ENCODE measurements at regions not wholly inside any gene's neighbourhood (a gene's known extent, or its start where the extent isn't known, plus 50 kb on each side); places are given as distances from the start of the nearest gene placed in this dataset.

DNA sequence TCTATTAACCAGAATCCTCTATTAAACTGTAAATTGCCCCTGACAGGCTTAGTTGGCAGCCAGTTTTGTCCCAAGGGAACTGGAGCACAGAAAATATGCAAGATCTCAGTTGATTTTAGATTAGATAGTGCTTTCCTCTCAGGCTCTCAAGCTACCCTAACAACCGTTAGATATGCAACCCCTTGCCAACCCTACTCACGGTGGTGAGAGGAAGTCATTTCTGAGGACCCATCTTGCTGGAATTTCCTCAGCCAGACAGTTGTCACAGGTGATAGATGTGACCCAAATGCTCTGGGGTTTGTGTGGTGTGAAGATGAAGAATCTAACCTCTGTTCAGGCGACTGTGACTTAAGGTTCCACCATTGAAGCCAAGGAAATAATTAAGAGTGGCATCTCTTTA, 447.1 kb downstream of the MID1IP1 start:
- Mint-ChIP-seq H3K36me3 (peaks cover 4% of the 10 kb centered on the region), H3K27me3 (no peaks in the 10 kb centered on the region), H3K4me1 (peaks cover 0 to 18% (median 7%) of the 10 kb centered on the region in 4 donors), H3K4me3 (no peak overlapping the region), H3K9me3 (peaks cover 0 to 2% (median 0%) of the 10 kb centered on the region in 7 donors), H3K27ac (no peak overlapping the region)
- Histone ChIP-seq H3K4me3 (ENCODE audit: low read depth, low read length) (no peak overlapping the region), H3K27ac (ENCODE audit: insufficient read depth, low read length, poor library complexity, severe bottlenecking) (no peak overlapping the region), H3K27me3 (ENCODE audit: control insufficient read depth, insufficient read depth, low read length) (no peaks in the 10 kb centered on the region), H3K4me1 (ENCODE audit: control insufficient read depth, insufficient read depth, low read length, poor library complexity, severe bottlenecking) (peaks cover 4% of the 10 kb centered on the region), H3K9me3 (ENCODE audit: control insufficient read depth in 2 of 2, low read length in 2 of 2) (no peaks in the 10 kb centered on the region), H3K36me3 (ENCODE audit: control insufficient read depth, insufficient read depth, low read length) (no peaks in the 10 kb centered on the region)
- ATAC-seq (ENCODE audit: low read depth in 2 of 2): no peak
- DNase-seq: no peak

- no peaks in the 10 kb centered on the region for H3K27me3 ChIP-seq (ENCODE audit: control insufficient read depth, insufficient read depth, low read length)
- Mint-ChIP-seq H3K27ac (no peak overlapping the region), H3K36me3 (peaks cover 4% of the 10 kb centered on the region), H3K4me1 (peaks cover 0 to 25% (median 8%) of the 10 kb centered on the region in 4 donors), H3K9me3 (peaks cover 0 to 2% (median 0%) of the 10 kb centered on the region in 7 donors), H3K27me3 (no peaks in the 10 kb centered on the region), H3K4me3 (no peak overlapping the region)
- H3K4me3 ChIP-seq (ENCODE audit: low read depth, low read length): no peak overlapping the region
- no peaks in the 10 kb centered on the region for H3K36me3 ChIP-seq (ENCODE audit: control insufficient read depth, insufficient read depth, low read length)
- ATAC-seq (ENCODE audit: low read depth in 2 of 2) (no peak), DNase-seq (no peak)
- peaks cover 4% of the 10 kb centered on the region for H3K4me1 ChIP-seq (ENCODE audit: control insufficient read depth, insufficient read depth, low read length, poor library complexity, severe bottlenecking)
- H3K9me3 ChIP-seq (ENCODE audit: control insufficient read depth in 2 of 2, low read length in 2 of 2): no peaks in the 10 kb centered on the region
- no peak overlapping the region for H3K27ac ChIP-seq (ENCODE audit: insufficient read depth, low read length, poor library complexity, severe bottlenecking)
Measured at GRCh38 chrX:39249999-39250398, 448.7 kb downstream of the MID1IP1 start.

DNA sequence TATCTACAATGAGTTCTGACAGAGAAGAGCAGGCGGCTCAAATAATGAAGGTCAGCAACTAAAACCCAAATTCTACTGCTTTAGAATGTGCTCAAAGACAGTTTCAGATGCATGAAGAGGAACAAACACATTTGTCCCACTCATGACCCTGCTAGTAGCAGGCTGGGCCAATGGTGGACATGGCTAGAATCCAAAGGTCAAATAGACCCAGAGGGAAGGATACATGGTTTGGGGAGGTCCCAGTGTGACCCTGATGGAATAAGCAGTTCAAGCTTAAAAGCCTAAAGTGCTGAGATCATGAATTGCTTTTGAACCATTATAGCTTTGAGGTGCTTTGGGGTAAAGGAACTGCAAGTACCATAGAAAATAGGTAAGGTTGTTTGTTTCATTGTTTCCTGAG, 450.7 kb downstream of the MID1IP1 start:
- Histone ChIP-seq H3K27ac (ENCODE audit: insufficient read depth, low read length, poor library complexity, severe bottlenecking) (no peak overlapping the region), H3K27me3 (ENCODE audit: control insufficient read depth, insufficient read depth, low read length) (no peaks in the 10 kb centered on the region), H3K36me3 (ENCODE audit: control insufficient read depth, insufficient read depth, low read length) (no peaks in the 10 kb centered on the region), H3K4me3 (ENCODE audit: low read depth, low read length) (no peak overlapping the region), H3K4me1 (ENCODE audit: control insufficient read depth, insufficient read depth, low read length, poor library complexity, severe bottlenecking) (peaks cover 4% of the 10 kb centered on the region), H3K9me3 (ENCODE audit: control insufficient read depth in 2 of 2, low read length in 2 of 2) (no peaks in the 10 kb centered on the region)
- ATAC-seq (ENCODE audit: low read depth in 2 of 2) (no peak), DNase-seq (no peak)
- Mint-ChIP-seq H3K4me3 (peak overlapping the region in 1 of 4 donors; percentile 46), H3K27ac (peak overlapping the region; percentile 40 to 67 (median 56)), H3K36me3 (peaks cover 7% of the 10 kb centered on the region), H3K9me3 (peaks cover 0 to 2% (median 0%) of the 10 kb centered on the region in 7 donors), H3K27me3 (no peaks in the 10 kb centered on the region), H3K4me1 (peaks cover 0 to 25% (median 8%) of the 10 kb centered on the region in 4 donors)

GRCh38 chrX:39253551-39253950, 452.3 kb downstream of the MID1IP1 start:
- H3K27ac Mint-ChIP-seq: no peak overlapping the region
- ATAC-seq (ENCODE audit: low read depth in 2 of 2): no peak
- Histone ChIP-seq H3K9me3 (ENCODE audit: control insufficient read depth in 2 of 2, low read length in 2 of 2) (no peaks in the 10 kb centered on the region), H3K36me3 (ENCODE audit: control insufficient read depth, insufficient read depth, low read length) (no peaks in the 10 kb centered on the region), H3K27me3 (ENCODE audit: control insufficient read depth, insufficient read depth, low read length) (no peaks in the 10 kb centered on the region), H3K4me3 (ENCODE audit: low read depth, low read length) (no peak overlapping the region), H3K4me1 (ENCODE audit: control insufficient read depth, insufficient read depth, low read length, poor library complexity, severe bottlenecking) (peaks cover 4% of the 10 kb centered on the region), H3K27ac (ENCODE audit: insufficient read depth, low read length, poor library complexity, severe bottlenecking) (no peak overlapping the region)
- peaks cover 0 to 2% (median 0%) of the 10 kb centered on the region in 7 donors for H3K9me3 Mint-ChIP-seq
- DNase-seq: no peak
- H3K27me3 Mint-ChIP-seq: no peaks in the 10 kb centered on the region
- H3K4me1 Mint-ChIP-seq: peaks cover 0 to 25% (median 7%) of the 10 kb centered on the region in 4 donors
- no peak overlapping the region for H3K4me3 Mint-ChIP-seq
- H3K36me3 Mint-ChIP-seq: peaks cover 7% of the 10 kb centered on the region

GRCh38 chrX:39258331-39258730, 457.1 kb downstream of the MID1IP1 start:
- Histone ChIP-seq H3K4me1 (ENCODE audit: control insufficient read depth, insufficient read depth, low read length, poor library complexity, severe bottlenecking) (no peaks in the 10 kb centered on the region), H3K4me3 (ENCODE audit: low read depth, low read length) (no peak overlapping the region), H3K27ac (ENCODE audit: insufficient read depth, low read length, poor library complexity, severe bottlenecking) (no peak overlapping the region), H3K27me3 (ENCODE audit: control insufficient read depth, insufficient read depth, low read length) (no peaks in the 10 kb centered on the region), H3K36me3 (ENCODE audit: control insufficient read depth, insufficient read depth, low read length) (no peaks in the 10 kb centered on the region), H3K9me3 (ENCODE audit: control insufficient read depth in 2 of 2, low read length in 2 of 2) (no peaks in the 10 kb centered on the region)
- Mint-ChIP-seq H3K4me1 (peaks cover 6 to 20% (median 11%) of the 10 kb centered on the region in 4 donors), H3K36me3 (peaks cover 6% of the 10 kb centered on the region), H3K9me3 (no peaks in the 10 kb centered on the region), H3K27me3 (no peaks in the 10 kb centered on the region), H3K27ac (no peak overlapping the region), H3K4me3 (no peak overlapping the region)
- ATAC-seq (ENCODE audit: low read depth in 2 of 2): no peak
- DNase-seq: no peak

DNA sequence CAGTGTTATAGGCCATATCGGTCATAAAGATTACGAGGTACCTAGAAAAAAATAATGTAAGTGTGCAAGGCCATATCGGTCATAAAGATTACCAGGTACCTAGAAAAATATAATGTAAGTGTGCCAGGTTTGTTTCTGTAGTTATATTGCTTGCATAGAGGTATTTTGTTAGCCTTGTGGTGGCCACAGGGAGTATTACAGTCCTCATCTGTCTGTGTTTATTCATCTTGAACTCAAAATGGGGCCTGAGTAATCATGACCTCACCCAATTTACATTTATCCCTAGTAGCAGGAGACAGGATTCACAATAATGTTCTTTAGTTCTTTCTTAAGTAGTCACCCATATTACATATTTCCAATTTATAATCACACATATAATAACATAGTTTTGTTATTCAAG, 459.7 kb downstream of the MID1IP1 start:
- Histone ChIP-seq H3K27ac (ENCODE audit: insufficient read depth, low read length, poor library complexity, severe bottlenecking) (no peak overlapping the region), H3K4me3 (ENCODE audit: low read depth, low read length) (no peak overlapping the region), H3K9me3 (ENCODE audit: control insufficient read depth in 2 of 2, low read length in 2 of 2) (no peaks in the 10 kb centered on the region), H3K4me1 (ENCODE audit: control insufficient read depth, insufficient read depth, low read length, poor library complexity, severe bottlenecking) (no peaks in the 10 kb centered on the region), H3K27me3 (ENCODE audit: control insufficient read depth, insufficient read depth, low read length) (no peaks in the 10 kb centered on the region), H3K36me3 (ENCODE audit: control insufficient read depth, insufficient read depth, low read length) (no peaks in the 10 kb centered on the region)
- H3K4me3 Mint-ChIP-seq: no peak overlapping the region
- H3K27ac Mint-ChIP-seq: no peak overlapping the region
- no peaks in the 10 kb centered on the region for H3K27me3 Mint-ChIP-seq
- peaks cover 0 to 5% (median 0%) of the 10 kb centered on the region in 7 donors for H3K9me3 Mint-ChIP-seq
- ATAC-seq (ENCODE audit: low read depth in 2 of 2) (no peak), DNase-seq (no peak)
- peaks cover 4 to 23% (median 13%) of the 10 kb centered on the region in 4 donors for H3K4me1 Mint-ChIP-seq
- H3K36me3 Mint-ChIP-seq: peaks cover 8% of the 10 kb centered on the region

DNA sequence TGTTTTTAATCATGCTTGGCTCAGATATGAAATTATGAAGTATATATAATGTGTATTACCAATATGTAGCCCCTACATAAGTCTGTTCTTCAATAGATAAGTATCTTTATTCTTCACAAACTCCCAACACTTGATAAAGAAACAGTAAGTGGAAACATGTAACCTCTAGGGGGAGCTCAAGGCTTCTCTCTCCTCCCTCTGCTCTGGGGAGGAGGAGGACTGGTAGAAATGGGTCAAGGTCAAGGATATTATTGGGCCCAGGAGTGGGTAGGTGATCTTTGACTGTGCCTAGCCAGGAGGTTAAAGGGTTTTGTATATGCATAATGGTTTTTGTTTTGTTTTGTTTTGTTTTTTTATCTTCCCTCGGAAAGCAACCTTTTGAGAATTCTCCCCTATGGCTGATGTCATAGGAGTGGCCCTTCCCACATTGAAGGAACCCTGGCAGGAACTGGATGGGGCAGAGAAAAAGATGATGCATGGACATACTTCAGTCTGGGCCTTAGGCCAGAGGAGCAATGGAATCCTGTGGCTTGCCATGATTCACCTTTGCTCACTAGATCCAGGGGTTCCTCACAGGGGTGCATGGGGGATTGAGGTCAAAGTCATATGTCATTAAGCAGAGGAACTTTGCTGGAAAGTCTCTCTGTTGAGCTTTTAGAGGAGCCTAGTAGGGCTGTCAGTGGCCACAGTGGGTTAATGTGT, 460.3 kb downstream of the MID1IP1 start:
- Histone ChIP-seq H3K27ac (ENCODE audit: insufficient read depth, low read length, poor library complexity, severe bottlenecking) (no peak overlapping the region), H3K27me3 (ENCODE audit: control insufficient read depth, insufficient read depth, low read length) (no peaks in the 10 kb centered on the region), H3K36me3 (ENCODE audit: control insufficient read depth, insufficient read depth, low read length) (no peaks in the 10 kb centered on the region), H3K9me3 (ENCODE audit: control insufficient read depth in 2 of 2, low read length in 2 of 2) (no peaks in the 10 kb centered on the region), H3K4me3 (ENCODE audit: low read depth, low read length) (no peak overlapping the region), H3K4me1 (ENCODE audit: control insufficient read depth, insufficient read depth, low read length, poor library complexity, severe bottlenecking) (no peaks in the 10 kb centered on the region)
- H3K9me3 Mint-ChIP-seq: peaks cover 0 to 5% (median 0%) of the 10 kb centered on the region in 7 donors
- H3K4me3 Mint-ChIP-seq: peak overlapping the region in 1 of 4 donors; percentile 41
- peak overlapping the region in 1 of 3 donors; percentile 62 for H3K27ac Mint-ChIP-seq
- ATAC-seq (ENCODE audit: low read depth in 2 of 2) (peak in 1 of 2 donors; percentile 25), DNase-seq (peak in 2 of 3 donors; percentile 47 to 65)
- peaks cover 9 to 26% (median 13%) of the 10 kb centered on the region in 4 donors for H3K4me1 Mint-ChIP-seq
- H3K36me3 Mint-ChIP-seq: peaks cover 9% of the 10 kb centered on the region
- no peaks in the 10 kb centered on the region for H3K27me3 Mint-ChIP-seq

GRCh38 chrX:39262641-39263040, 461.4 kb downstream of the MID1IP1 start:
- Mint-ChIP-seq H3K4me3 (no peak overlapping the region), H3K4me1 (peaks cover 10 to 29% (median 13%) of the 10 kb centered on the region in 4 donors), H3K9me3 (peaks cover 0 to 5% (median 0%) of the 10 kb centered on the region in 7 donors), H3K36me3 (peaks cover 9% of the 10 kb centered on the region), H3K27ac (peak overlapping the region in 2 of 3 donors; percentile 27 to 66), H3K27me3 (no peaks in the 10 kb centered on the region)
- DNase-seq: no peak
- no peaks in the 10 kb centered on the region for H3K36me3 ChIP-seq (ENCODE audit: control insufficient read depth, insufficient read depth, low read length)
- no peaks in the 10 kb centered on the region for H3K4me1 ChIP-seq (ENCODE audit: control insufficient read depth, insufficient read depth, low read length, poor library complexity, severe bottlenecking)
- no peak overlapping the region for H3K4me3 ChIP-seq (ENCODE audit: low read depth, low read length)
- no peak for ATAC-seq (ENCODE audit: low read depth in 2 of 2)
- H3K9me3 ChIP-seq (ENCODE audit: control insufficient read depth in 2 of 2, low read length in 2 of 2): no peaks in the 10 kb centered on the region
- no peaks in the 10 kb centered on the region for H3K27me3 ChIP-seq (ENCODE audit: control insufficient read depth, insufficient read depth, low read length)
- no peak overlapping the region for H3K27ac ChIP-seq (ENCODE audit: insufficient read depth, low read length, poor library complexity, severe bottlenecking)

Data from CD4-positive, CD25-positive, alpha-beta regulatory T cell (primary cell).